ENCODE measurements at regions not wholly inside any gene's neighbourhood (a gene's known extent, or its start where the extent isn't known, plus 50 kb on each side); places are given as distances from the start of the nearest gene placed in this dataset.

GRCh38 chr14:84804468-84804867, 725.5 kb upstream of the FLRT2 start:
- no peak for DNase-seq

GRCh38 chr14:84804895-84805294, 725.0 kb upstream of the FLRT2 start:
- no peak for DNase-seq

GRCh38 chr14:84806181-84806580, 723.8 kb upstream of the FLRT2 start:
- no peak for DNase-seq

GRCh38 chr14:84806622-84807021, 723.3 kb upstream of the FLRT2 start:
- DNase-seq, result no peak

- DNase-seq, result no peak
These were observed 722.3 kb upstream of the FLRT2 start for GRCh38 chr14:84807673-84808072.

- DNase-seq, result no peak
These were observed 720.8 kb upstream of the FLRT2 start for GRCh38 chr14:84809158-84809557.

- DNase-seq, result no peak
These were observed 715.6 kb upstream of the FLRT2 start for GRCh38 chr14:84814391-84814790.

GRCh38 chr14:84819528-84819927, 710.4 kb upstream of the FLRT2 start:
- no peak for DNase-seq

GRCh38 chr14:84825481-84826251, 704.3 kb upstream of the FLRT2 start:
- DNase-seq, result no peak

- no peak for DNase-seq
These were observed 703.6 kb upstream of the FLRT2 start for GRCh38 chr14:84826294-84826693.

GRCh38 chr14:84850595-84850994, 679.3 kb upstream of the FLRT2 start:
- no peak for DNase-seq

- no peak for DNase-seq
These were observed 673.0 kb upstream of the FLRT2 start for GRCh38 chr14:84856751-84857534.

GRCh38 chr14:84857571-84857970, 672.4 kb upstream of the FLRT2 start:
- DNase-seq, result no peak

- DNase-seq, result no peak
These were observed 670.8 kb upstream of the FLRT2 start for GRCh38 chr14:84859116-84859515.

- DNase-seq, result peak; percentile 77
These were observed 665.2 kb upstream of the FLRT2 start for GRCh38 chr14:84864548-84865271.

- no peak for DNase-seq
These were observed 658.2 kb upstream of the FLRT2 start for GRCh38 chr14:84871734-84872133.

GRCh38 chr14:84874436-84874835, 655.5 kb upstream of the FLRT2 start:
- no peak for DNase-seq

- DNase-seq, result no peak
These were observed 652.9 kb upstream of the FLRT2 start for GRCh38 chr14:84877061-84877460.

GRCh38 chr14:84882830-84883229, 647.1 kb upstream of the FLRT2 start:
- no peak for DNase-seq

GRCh38 chr14:84885061-84885460, 644.9 kb upstream of the FLRT2 start:
- DNase-seq, result no peak

- DNase-seq, result no peak
These were observed 638.5 kb upstream of the FLRT2 start for GRCh38 chr14:84891404-84891803.

GRCh38 chr14:84894254-84894653, 635.7 kb upstream of the FLRT2 start:
- DNase-seq, result no peak

- peak; percentile 49 for DNase-seq
These were observed 607.6 kb upstream of the FLRT2 start for GRCh38 chr14:84922370-84922769.

- DNase-seq, result no peak
These were observed 603.3 kb upstream of the FLRT2 start for GRCh38 chr14:84926656-84927055.
